ENCODE measurements at regions not wholly inside any gene's neighbourhood (a gene's known extent, or its start where the extent isn't known, plus 50 kb on each side); places are given as distances from the start of the nearest gene placed in this dataset.
A peak's percentile ranks its signal among the peaks of the same experiment; 100 is the strongest.

- DNase-seq: no peak
Measured at GRCh38 chr16:26729951-26730541, 336.7 kb upstream of the C16orf82 start.

DNA sequence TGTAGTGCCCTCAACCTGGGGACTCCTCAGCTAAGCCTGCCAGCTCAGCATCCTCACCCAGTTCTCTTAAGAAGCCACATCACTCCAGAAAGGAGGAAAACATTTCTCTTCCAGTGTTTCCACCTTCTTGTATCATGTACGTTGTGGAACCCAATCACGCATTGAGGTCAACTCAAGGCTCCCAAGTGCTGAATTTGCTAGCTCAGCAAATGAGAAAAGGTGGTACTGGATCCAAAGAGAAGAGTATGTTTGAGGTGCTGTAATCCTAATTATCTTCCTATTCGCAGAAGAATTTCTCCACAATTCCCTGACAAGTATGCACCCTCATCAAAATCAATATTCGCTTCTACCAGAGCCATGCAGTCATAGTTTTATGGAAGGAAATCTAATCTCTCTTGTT lies 335.0 kb upstream of the C16orf82 start:
- no peak for DNase-seq

DNA sequence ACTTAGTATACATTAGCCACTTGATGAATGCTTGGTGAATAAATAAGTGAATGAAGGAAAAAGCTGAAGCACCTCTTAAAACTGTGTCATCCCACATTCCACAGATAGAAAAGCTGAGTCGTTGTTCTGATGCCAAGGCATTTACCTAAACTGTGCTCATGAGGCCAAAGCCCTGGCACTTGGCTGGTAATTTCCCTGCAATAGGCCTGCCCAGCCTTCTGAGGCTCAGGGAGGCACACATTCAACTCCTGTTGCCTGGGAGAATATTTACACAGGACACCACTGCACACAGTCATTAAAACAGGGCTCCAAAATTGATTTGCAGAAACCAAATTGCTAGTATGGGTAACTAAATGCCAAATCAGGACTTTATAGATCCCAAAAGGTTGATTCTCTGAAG lies 333.0 kb upstream of the C16orf82 start:
- no peak for DNase-seq

- DNase-seq: no peak
Measured at GRCh38 chr16:26735521-26735920, 331.2 kb upstream of the C16orf82 start.

GRCh38 chr16:26736084-26736483 lies 330.6 kb upstream of the C16orf82 start:
- no peak for DNase-seq

- DNase-seq: no peak
Measured at GRCh38 chr16:26740771-26741170, 326.0 kb upstream of the C16orf82 start.

GRCh38 chr16:26742040-26742439 lies 324.7 kb upstream of the C16orf82 start:
- no peak for DNase-seq

DNA sequence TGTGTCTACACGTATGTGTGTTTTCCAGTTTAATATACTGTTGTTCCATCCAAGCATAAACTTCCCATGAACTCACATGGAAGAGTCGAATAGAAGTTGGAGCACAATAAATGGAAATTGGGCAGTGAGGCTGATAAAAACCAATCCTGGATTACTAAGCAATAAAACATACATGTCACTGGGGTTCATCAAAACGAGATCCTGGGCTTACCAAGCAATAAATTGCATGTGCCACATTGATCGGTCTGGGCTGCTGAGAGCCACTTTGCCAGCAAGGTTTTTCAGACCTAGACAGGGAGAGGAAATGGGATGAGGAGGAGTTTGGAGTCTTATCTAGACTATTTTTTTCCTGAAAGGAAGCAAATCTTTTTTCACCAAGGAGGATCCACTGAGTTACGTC lies 322.3 kb upstream of the C16orf82 start:
- DNase-seq: no peak

DNA sequence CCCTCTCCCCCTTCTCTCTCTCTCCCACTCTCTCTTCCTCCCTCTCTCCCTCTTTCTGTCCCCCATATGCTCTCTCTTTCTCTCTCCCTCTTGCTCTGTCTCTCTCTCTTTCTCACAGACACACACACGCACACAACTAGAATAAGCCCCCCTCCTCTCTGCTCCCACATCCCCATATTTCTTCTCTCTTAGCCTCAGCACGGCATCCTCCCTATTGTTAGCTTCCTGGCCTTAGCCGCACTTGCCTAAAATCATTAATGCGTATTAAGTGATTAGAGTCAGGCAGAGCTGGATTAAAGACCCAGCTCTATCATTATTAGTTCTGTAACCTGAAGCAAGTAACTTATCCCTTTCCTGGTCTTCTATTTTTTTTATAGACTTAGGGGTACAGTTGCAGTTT lies 319.0 kb upstream of the C16orf82 start:
- DNase-seq: no peak

- DNase-seq: no peak
Measured at GRCh38 chr16:26749072-26749471, 317.7 kb upstream of the C16orf82 start.

GRCh38 chr16:26752166-26752565 lies 314.6 kb upstream of the C16orf82 start:
- DNase-seq: no peak

- DNase-seq: no peak
Measured at GRCh38 chr16:26756633-26757032, 310.1 kb upstream of the C16orf82 start.

DNA sequence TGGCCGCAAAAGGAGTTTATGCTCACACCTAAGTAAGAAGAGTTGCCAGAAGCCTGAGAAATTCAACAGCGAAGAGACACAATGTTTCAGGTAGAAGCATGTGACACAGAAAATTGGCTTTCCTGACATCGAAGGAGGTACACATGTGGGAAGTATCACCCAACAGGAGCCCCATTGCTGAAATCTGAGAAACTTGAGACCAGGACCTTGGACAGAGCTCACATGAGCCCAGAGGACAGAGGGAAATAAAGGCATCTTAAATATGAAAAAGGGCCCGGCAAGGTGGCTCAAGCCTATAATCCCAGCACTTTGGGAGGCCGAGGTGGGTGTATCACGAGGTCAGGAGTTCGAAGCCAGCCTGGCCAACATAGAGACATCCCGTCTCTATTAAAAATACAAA lies 304.1 kb upstream of the C16orf82 start:
- DNase-seq: no peak

DNA sequence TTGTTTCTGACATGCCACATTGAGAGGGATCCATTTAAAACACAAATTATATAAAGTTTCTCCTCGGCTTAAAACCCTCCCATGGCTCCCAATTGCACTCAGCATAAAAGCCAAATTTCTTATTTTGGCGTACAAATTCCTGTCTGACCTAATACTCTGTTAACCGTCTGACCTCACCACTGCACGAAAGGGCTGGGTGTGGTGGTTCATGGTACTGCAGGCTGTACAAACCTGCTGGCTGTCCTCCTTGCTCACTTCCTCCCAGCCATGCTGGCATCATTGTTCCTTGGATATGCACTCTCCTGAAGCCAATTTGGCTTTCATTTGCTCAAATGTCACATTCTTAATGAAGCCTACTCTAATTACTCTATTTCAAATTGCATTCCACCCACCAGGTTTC lies 301.6 kb upstream of the C16orf82 start:
- no peak for DNase-seq

DNA sequence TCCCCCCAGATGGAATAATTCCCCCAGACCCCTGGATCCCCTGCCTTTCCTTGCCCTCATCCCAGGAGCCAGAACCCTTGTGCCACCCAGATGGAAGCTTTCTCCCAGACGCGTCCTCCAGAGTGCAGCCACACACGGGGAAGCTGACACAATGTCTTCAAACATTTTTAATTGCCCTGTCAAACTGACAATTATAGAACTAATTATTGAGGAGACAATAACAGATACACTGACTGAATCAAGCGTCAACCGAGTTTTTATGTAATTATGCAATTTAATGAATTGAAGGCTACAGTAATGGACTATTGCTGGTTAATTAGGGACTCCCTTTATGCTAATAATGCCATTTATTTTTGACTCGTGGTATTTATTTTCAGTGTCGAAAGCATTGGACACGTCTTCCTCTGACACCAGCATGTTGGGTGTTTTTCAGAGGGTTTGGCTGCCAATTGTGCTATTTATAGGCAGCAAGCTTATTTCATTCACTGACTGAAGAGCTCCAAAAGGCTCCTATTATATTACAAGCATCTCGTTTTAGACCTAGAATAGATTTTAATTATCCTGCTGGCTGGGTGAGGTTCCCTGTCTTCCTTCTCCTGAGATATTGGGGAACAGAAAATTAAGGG lies 298.2 kb upstream of the C16orf82 start:
- DNase-seq: no peak

- no peak for DNase-seq
Measured at GRCh38 chr16:26770547-26770946, 296.2 kb upstream of the C16orf82 start.

- DNase-seq: no peak
Measured at GRCh38 chr16:26772503-26772902, 294.2 kb upstream of the C16orf82 start.

DNA sequence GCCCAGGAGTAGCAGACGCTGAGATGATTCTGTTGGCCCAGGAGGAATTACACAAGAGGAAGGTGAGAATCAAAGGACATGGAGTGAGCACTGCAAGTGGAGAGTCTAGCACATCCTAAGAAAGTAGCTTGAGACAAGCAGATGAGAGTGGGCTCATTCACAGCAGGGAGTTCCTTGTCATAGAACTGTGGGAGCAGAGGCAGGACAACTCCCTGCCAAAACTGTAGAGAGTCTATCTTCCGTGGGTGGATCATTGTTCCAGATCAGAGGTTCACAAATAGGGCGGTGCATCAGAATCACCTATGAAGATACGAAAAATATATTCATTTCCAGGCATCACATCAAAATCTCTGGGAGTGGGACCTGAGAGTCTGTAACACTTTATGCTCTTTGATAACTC lies 288.9 kb upstream of the C16orf82 start:
- no peak for DNase-seq

- no peak for DNase-seq
Measured at GRCh38 chr16:26787924-26788323, 278.8 kb upstream of the C16orf82 start.

GRCh38 chr16:26791169-26791568 lies 275.6 kb upstream of the C16orf82 start:
- DNase-seq: no peak

DNA sequence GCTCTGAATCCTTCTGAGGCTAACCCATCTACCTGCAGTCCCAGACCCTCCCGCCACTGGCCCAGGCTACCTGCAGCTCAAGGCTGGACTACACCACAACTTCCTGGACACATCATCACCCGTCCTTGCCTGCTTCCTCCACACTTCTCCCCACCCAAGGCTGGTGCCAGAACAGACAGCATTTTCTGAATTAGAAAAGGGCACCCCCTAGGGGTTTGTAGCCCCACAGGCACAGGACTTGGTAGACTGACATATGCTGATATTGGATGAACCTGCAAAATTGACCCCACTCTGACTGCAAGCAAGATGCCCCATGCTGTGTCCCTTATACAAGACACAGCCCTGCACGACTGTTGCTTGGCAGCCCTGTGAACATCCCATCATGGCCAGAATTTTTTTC lies 271.5 kb upstream of the C16orf82 start:
- peak; percentile 2 for DNase-seq

GRCh38 chr16:26801628-26802027 lies 265.1 kb upstream of the C16orf82 start:
- DNase-seq: no peak

DNA sequence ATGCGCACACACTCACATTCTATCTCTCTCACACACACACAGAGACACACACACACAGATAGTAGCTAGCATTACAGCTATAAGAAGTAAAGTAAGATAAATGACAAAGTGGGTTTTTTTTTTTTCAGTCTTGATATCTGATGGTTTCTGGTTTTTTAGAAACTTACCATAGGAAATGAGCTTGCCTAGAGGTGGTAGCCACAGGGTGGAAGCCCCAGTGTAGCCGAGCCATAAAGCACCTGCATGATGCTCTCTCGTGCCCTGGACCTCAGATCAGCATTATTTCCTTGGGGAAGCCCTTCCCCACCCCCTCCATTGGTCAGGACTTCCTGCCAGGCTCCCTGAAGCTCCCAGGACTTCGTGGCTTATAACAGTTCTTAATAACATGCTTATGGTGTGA lies 264.3 kb upstream of the C16orf82 start:
- DNase-seq: no peak

- no peak for DNase-seq
Measured at GRCh38 chr16:26802965-26803364, 263.8 kb upstream of the C16orf82 start.

DNA sequence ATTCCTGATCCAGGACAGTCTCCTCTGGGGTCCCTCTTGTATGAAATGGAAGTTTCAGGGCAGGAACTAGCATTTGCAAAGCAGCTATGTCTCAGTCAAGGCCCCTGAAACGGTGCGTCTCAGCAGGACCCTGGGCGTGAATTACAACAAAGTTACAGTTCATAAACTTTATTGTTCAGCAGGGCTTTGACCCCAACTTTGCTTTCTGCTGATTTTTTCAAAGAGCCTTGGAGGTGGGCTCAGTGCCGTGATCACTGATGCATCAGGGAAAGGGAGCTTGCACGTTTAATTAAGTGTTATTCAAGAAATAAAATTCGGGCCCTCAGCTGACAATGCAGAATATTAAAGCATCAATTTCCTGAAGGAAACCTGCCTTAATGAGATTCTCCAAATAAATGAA lies 260.1 kb upstream of the C16orf82 start:
- no peak for DNase-seq
